DOHH2 (cell line): ENCODE measurements at regions not wholly inside any gene's neighbourhood (a gene's known extent, or its start where the extent isn't known, plus 50 kb on each side); places are given as distances from the start of the nearest gene placed in this dataset.

Experiments
- EZH2phosphoT487 ChIP-seq: fragments of 200-600 bp; sonication (generic); IDR thresholded peaks from 2 replicates; pipeline ENCODE4 v1.6.1; 2017; ENCODE audit warnings: borderline replicate concordance, mild to moderate bottlenecking, antibody characterized with exemption, low read length, moderate library complexity, mixed read lengths
- TF ChIP-seq, protein P1 (sequence below): fragments of 200-600 bp; sonication (generic); IDR thresholded peaks from one replicate; pipeline ENCODE4 v1.5.1; 2014; ENCODE audit warnings: antibody characterized with exemption, mild to moderate bottlenecking, low read depth, low read length; ENCODE audit not compliant: poor library complexity, severe bottlenecking

DNA sequence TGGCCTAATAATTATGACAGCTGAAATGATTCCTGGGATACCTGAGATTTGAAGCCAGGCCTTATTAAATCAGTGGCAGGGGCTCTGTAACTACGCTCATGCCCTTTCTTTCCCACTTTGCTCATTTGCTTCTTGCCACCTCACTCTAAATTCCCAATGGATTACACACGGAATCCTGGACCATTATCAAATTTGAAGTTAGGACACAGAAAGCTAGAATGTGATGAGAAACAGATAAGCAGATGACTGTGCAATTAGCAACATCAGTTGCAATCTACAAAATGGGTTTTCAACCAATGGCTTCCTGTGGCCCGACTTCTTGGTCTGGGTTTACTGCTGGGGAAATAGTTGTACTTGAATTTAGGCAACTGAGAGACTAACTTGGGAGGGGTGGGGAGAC, 374.3 kb downstream of the INHBA start:
- TF ChIP-seq EZH2phosphoT487 = no peak
- TF ChIP-seq, protein P1, sequence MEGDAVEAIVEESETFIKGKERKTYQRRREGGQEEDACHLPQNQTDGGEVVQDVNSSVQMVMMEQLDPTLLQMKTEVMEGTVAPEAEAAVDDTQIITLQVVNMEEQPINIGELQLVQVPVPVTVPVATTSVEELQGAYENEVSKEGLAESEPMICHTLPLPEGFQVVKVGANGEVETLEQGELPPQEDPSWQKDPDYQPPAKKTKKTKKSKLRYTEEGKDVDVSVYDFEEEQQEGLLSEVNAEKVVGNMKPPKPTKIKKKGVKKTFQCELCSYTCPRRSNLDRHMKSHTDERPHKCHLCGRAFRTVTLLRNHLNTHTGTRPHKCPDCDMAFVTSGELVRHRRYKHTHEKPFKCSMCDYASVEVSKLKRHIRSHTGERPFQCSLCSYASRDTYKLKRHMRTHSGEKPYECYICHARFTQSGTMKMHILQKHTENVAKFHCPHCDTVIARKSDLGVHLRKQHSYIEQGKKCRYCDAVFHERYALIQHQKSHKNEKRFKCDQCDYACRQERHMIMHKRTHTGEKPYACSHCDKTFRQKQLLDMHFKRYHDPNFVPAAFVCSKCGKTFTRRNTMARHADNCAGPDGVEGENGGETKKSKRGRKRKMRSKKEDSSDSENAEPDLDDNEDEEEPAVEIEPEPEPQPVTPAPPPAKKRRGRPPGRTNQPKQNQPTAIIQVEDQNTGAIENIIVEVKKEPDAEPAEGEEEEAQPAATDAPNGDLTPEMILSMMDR = no peak
